ENCODE measurements at regions not wholly inside any gene's neighbourhood (a gene's known extent, or its start where the extent isn't known, plus 50 kb on each side); places are given as distances from the start of the nearest gene placed in this dataset.

GRCh38 chr10:10396601-10397000 lies 621.1 kb upstream of the CELF2 start:
- BruUV-seq (replicated peaks) = no TSS peak
- Histone ChIP-seq H2AFZ (no peak overlapping the region), H3K4me2 (no peak overlapping the region), H3K9me2 (ENCODE audit: insufficient read depth) (no peaks in the 10 kb centered on the region), H3K9me3 (ENCODE audit: insufficient read depth, low read depth) (no peaks in the 10 kb centered on the region), H3F3A (ENCODE audit: insufficient read depth, low read depth) (no peaks in the 10 kb centered on the region), H3K27me3 (ENCODE audit: insufficient read depth, low read depth) (no peaks in the 10 kb centered on the region), H3K4me1 (replicated peaks; ENCODE audit: insufficient read depth) (no peaks in the 10 kb centered on the region), H3K4me3 (no peak overlapping the region), H3K36me3 (ENCODE audit: low read depth) (no peaks in the 10 kb centered on the region), H3K79me2 (ENCODE audit: low read depth) (no peaks in the 10 kb centered on the region), H3K27ac (no peak overlapping the region), H4K20me1 (ENCODE audit: insufficient read depth) (no peaks in the 10 kb centered on the region)
- ChIA-PET POLR2A (ENCODE audit: unreplicated experiment) (no interaction called here), CTCF (no interaction called here)
- DNase-seq = no peak
- intact Hi-C loops (cut with micrococcal nuclease; ENCODE audit: unreplicated experiment) = no loop called here
- TF ChIP-seq CTCF (conservative IDR thresholded peaks at IDR 0.05) (no peak), EZH2 (IDR thresholded peaks at IDR 0.05; ENCODE audit: low read depth) (no peak)

GRCh38 chr10:10397906-10398305 lies 619.8 kb upstream of the CELF2 start:
- no peaks in the 10 kb centered on the region for H3F3A ChIP-seq (ENCODE audit: insufficient read depth, low read depth)
- H3K4me3 ChIP-seq = no peak overlapping the region
- H3K79me2 ChIP-seq (ENCODE audit: low read depth) = no peaks in the 10 kb centered on the region
- DNase-seq = no peak
- intact Hi-C loops (cut with micrococcal nuclease; ENCODE audit: unreplicated experiment) = no loop called here
- H3K27ac ChIP-seq = no peak overlapping the region
- no TSS peak for BruUV-seq (replicated peaks)
- H2AFZ ChIP-seq = no peak overlapping the region
- H3K9me2 ChIP-seq (ENCODE audit: insufficient read depth) = no peaks in the 10 kb centered on the region
- CTCF ChIA-PET = no interaction called here
- no peaks in the 10 kb centered on the region for H3K36me3 ChIP-seq (ENCODE audit: low read depth)
- POLR2A ChIA-PET (ENCODE audit: unreplicated experiment) = no interaction called here
- TF ChIP-seq CTCF (conservative IDR thresholded peaks at IDR 0.05) (no peak), EZH2 (IDR thresholded peaks at IDR 0.05; ENCODE audit: low read depth) (no peak)
- no peak overlapping the region for H3K4me2 ChIP-seq
- no peaks in the 10 kb centered on the region for H3K4me1 ChIP-seq (replicated peaks; ENCODE audit: insufficient read depth)
- H3K9me3 ChIP-seq (ENCODE audit: insufficient read depth, low read depth) = no peaks in the 10 kb centered on the region
- no peaks in the 10 kb centered on the region for H4K20me1 ChIP-seq (ENCODE audit: insufficient read depth)
- H3K27me3 ChIP-seq (ENCODE audit: insufficient read depth, low read depth) = peaks cover 3% of the 10 kb centered on the region; the same call in 1 of the 2 replicates

- H2AFZ ChIP-seq = no peak overlapping the region
- H3K4me1 ChIP-seq (replicated peaks; ENCODE audit: insufficient read depth) = no peaks in the 10 kb centered on the region
- H3K4me2 ChIP-seq = no peak overlapping the region
- POLR2A ChIA-PET (ENCODE audit: unreplicated experiment) = no interaction called here
- no peak overlapping the region for H3K4me3 ChIP-seq
- intact Hi-C loops (cut with micrococcal nuclease; ENCODE audit: unreplicated experiment) = no loop called here
- no peaks in the 10 kb centered on the region for H3K9me3 ChIP-seq (ENCODE audit: insufficient read depth, low read depth)
- CTCF ChIA-PET = no interaction called here
- H3K27ac ChIP-seq = no peak overlapping the region
- TF ChIP-seq EZH2 (IDR thresholded peaks at IDR 0.05; ENCODE audit: low read depth) (no peak), CTCF (conservative IDR thresholded peaks at IDR 0.05) (no peak)
- H3K27me3 ChIP-seq (ENCODE audit: insufficient read depth, low read depth) = peaks cover 3% of the 10 kb centered on the region; the same call in 1 of the 2 replicates
- no TSS peak for BruUV-seq (replicated peaks)
- H3F3A ChIP-seq (ENCODE audit: insufficient read depth, low read depth) = no peaks in the 10 kb centered on the region
- no peaks in the 10 kb centered on the region for H4K20me1 ChIP-seq (ENCODE audit: insufficient read depth)
- DNase-seq = no peak
- no peaks in the 10 kb centered on the region for H3K36me3 ChIP-seq (ENCODE audit: low read depth)
- no peaks in the 10 kb centered on the region for H3K9me2 ChIP-seq (ENCODE audit: insufficient read depth)
- H3K79me2 ChIP-seq (ENCODE audit: low read depth) = no peaks in the 10 kb centered on the region
Observed at GRCh38 chr10:10403762-10404161, 613.9 kb upstream of the CELF2 start.
